ENCODE measurements at regions not wholly inside any gene's neighbourhood (a gene's known extent, or its start where the extent isn't known, plus 50 kb on each side); places are given as distances from the start of the nearest gene placed in this dataset.

- H3K36me3 ChIP-seq (ENCODE audit: control insufficient read depth, insufficient read depth, low read length) = no peaks in the 10 kb centered on the region
- H3K27me3 ChIP-seq (ENCODE audit: control insufficient read depth, insufficient read depth, low read length) = no peaks in the 10 kb centered on the region
- TF ChIP-seq CTCF (IDR thresholded peaks at IDR 0.05; ENCODE audit: insufficient read depth, low read length, poor library complexity, severe bottlenecking) = no peak
- DNase-seq (ENCODE audit: low read depth) = no peak
- H3K4me3 ChIP-seq (ENCODE audit: low read depth, low read length) = no peak overlapping the region
Observed at GRCh38 chr11:39786281-39786680, 1673.2 kb downstream of the LRRC4C start.

- Histone ChIP-seq H3K4me3 (ENCODE audit: low read depth, low read length) (no peak overlapping the region), H3K36me3 (ENCODE audit: control insufficient read depth, insufficient read depth, low read length) (no peaks in the 10 kb centered on the region), H3K27me3 (ENCODE audit: control insufficient read depth, insufficient read depth, low read length) (no peaks in the 10 kb centered on the region)
- no peak for DNase-seq (ENCODE audit: low read depth)
- no peak for TF ChIP-seq CTCF (IDR thresholded peaks at IDR 0.05; ENCODE audit: insufficient read depth, low read length, poor library complexity, severe bottlenecking)
Observed at GRCh38 chr11:39784873-39785272, 1674.6 kb downstream of the LRRC4C start.

GRCh38 chr11:39780131-39780530, 1679.3 kb downstream of the LRRC4C start:
- no peak overlapping the region for H3K4me3 ChIP-seq (ENCODE audit: low read depth, low read length)
- DNase-seq (ENCODE audit: low read depth) = no peak
- TF ChIP-seq CTCF (IDR thresholded peaks at IDR 0.05; ENCODE audit: insufficient read depth, low read length, poor library complexity, severe bottlenecking) = no peak
- no peaks in the 10 kb centered on the region for H3K36me3 ChIP-seq (ENCODE audit: control insufficient read depth, insufficient read depth, low read length)
- H3K27me3 ChIP-seq (ENCODE audit: control insufficient read depth, insufficient read depth, low read length) = no peaks in the 10 kb centered on the region

- DNase-seq (ENCODE audit: low read depth) = no peak
Observed at GRCh38 chr11:39777035-39777434, 1682.4 kb downstream of the LRRC4C start.

GRCh38 chr11:39772525-39773137, 1686.8 kb downstream of the LRRC4C start:
- TF ChIP-seq CTCF (IDR thresholded peaks at IDR 0.05; ENCODE audit: insufficient read depth, low read length, poor library complexity, severe bottlenecking) = no peak
- H3K36me3 ChIP-seq (ENCODE audit: control insufficient read depth, insufficient read depth, low read length) = no peaks in the 10 kb centered on the region
- no peak for DNase-seq (ENCODE audit: low read depth)
- no peaks in the 10 kb centered on the region for H3K27me3 ChIP-seq (ENCODE audit: control insufficient read depth, insufficient read depth, low read length)
- no peak overlapping the region for H3K4me3 ChIP-seq (ENCODE audit: low read depth, low read length)

More at GRCh38 chr11:39777035-39777434, 1682.4 kb downstream of the LRRC4C start:
- no peaks in the 10 kb centered on the region for H3K27me3 ChIP-seq (ENCODE audit: control insufficient read depth, insufficient read depth, low read length)
- no peaks in the 10 kb centered on the region for H3K36me3 ChIP-seq (ENCODE audit: control insufficient read depth, insufficient read depth, low read length)
- TF ChIP-seq CTCF (IDR thresholded peaks at IDR 0.05; ENCODE audit: insufficient read depth, low read length, poor library complexity, severe bottlenecking) = no peak
- no peak overlapping the region for H3K4me3 ChIP-seq (ENCODE audit: low read depth, low read length)

GRCh38 chr11:39768214-39768613, 1691.2 kb downstream of the LRRC4C start:
- no peak for DNase-seq (ENCODE audit: low read depth)
- Histone ChIP-seq H3K27me3 (ENCODE audit: control insufficient read depth, insufficient read depth, low read length) (no peaks in the 10 kb centered on the region), H3K4me3 (ENCODE audit: low read depth, low read length) (no peak overlapping the region), H3K36me3 (ENCODE audit: control insufficient read depth, insufficient read depth, low read length) (no peaks in the 10 kb centered on the region)
- TF ChIP-seq CTCF (IDR thresholded peaks at IDR 0.05; ENCODE audit: insufficient read depth, low read length, poor library complexity, severe bottlenecking) = no peak

Data from kidney epithelial cell (primary cell).